SIG-M5 (cell line): ENCODE measurements at regions not wholly inside any gene's neighbourhood (a gene's known extent, or its start where the extent isn't known, plus 50 kb on each side); places are given as distances from the start of the nearest gene placed in this dataset.
A peak's percentile ranks its signal among the peaks of the same experiment; 100 is the strongest.
"Not testable (repeated sequence)": the region's sequence is repeated elsewhere in the genome, so short reads cannot be mapped to it uniquely, and the experiment has no call there.

Source experiments
- DNase-seq: peaks from one replicate; lab custom pipeline; 2025; lab: John Stamatoyannopoulos, UW

DNA sequence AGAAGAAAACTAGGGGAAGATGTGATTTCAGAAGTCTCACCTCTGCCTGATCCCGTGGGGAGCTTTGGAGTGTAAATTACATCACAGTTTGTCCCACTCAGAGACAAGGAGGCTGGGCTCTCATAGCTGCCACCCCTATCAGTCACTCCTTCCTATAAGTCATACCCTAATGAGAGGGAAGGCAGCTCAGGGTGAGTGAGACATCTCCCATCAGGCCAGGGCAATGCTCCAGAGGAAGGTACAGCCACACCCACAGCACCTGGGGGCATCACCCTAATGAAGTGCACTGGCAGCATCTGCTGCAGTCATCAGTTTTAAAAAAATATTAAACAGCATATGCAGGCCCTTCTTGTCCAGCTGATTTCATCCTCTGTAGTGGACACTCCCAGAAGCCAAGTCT is 223.1 kb upstream of the NBPF12 start:
- DNase-seq = not testable (repeated sequence)

DNA sequence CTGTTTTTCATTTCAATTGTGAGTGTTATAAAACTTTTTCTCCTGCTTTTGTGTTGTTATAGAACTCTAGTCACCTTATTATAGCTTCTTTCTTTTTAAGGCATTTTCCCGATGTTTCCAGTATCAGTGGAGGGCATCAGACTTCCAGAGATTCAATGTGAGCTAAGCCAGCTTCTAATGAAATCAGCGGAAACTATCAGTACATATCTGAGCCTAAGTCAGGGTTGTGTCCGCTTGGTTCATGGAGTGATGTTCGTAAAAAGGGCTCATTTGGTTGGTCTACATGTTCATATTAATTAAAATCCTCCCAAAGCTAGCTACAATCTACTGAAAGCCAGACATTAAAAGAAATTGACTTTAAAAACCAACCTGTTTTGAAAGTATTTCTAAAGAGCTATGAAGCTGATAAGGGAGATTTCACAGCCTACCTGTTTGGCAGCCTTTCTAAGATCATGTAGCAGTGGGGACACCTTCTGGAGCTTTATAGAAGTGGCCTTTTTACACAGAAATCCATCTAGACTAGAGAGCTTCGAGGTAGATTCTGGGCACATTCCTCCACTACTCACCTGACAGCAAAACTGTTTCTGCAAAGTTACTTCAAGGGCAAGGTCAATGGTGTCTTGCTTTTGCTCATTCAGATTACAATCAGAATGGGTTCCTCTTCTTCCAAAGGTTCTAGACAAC is 227.1 kb upstream of the NBPF12 start:
- DNase-seq = not testable (repeated sequence)

DNA sequence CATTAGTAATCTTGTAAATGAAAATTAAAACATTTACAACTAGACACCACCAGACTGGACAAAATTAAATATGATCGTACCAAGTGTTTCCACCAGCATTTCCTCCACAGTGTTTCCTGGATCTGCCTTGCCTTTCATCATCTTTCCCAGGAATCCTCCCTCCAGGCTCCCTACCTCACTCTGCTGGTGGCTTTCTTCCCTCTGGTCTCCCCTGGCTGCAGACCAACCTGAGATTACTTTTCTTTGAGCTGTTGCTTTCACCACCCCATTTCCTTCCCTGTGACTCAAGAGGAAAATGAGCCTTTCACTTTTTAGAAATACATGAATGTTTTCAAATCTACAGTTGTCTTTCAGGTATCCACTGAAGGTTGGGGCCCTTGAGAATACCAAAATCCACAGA is 228.8 kb upstream of the NBPF12 start:
- DNase-seq = not testable (repeated sequence)

- not testable (repeated sequence) for DNase-seq
These were observed 233.9 kb upstream of the NBPF12 start for GRCh38 chr1:146704162-146704724.

DNA sequence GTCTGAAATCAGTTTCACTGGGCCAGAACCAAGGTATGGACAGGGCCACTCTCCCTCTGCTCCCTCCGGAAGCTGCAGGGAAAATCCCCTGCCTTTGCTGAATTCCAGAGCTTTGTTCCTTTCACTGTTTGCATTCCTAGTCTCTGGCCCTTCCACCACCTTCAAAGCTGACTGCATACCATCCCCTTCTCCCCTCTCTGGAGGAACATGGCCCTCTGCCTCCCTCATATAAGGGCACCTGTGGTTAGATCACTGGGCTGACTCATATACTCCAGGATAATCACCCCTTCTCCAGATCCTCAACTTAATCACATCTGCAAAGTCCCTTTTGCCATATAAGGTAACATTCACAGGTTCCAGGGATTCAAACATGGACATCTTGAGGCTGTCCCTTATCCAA is 236.8 kb upstream of the NBPF12 start:
- not testable (repeated sequence) for DNase-seq

DNA sequence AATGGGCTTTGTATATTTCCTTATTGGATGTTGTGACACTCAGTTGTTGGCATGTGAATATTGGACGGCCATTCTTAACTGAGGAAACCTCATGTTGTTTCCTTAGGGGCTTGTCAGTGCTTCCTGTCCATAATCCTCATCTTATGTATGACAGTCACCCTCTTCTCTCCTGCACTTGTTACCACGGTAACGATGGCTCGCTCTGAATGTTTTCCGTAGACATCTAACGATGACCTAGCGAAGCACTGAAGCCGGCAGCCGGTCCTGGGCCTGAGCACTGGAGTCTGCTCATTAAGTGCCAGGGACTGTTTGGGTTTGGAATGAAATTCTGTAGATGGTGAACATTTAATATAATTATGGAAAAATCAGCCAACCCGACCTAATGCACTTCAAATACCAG is 242.7 kb upstream of the NBPF12 start:
- DNase-seq = not testable (repeated sequence)

DNA sequence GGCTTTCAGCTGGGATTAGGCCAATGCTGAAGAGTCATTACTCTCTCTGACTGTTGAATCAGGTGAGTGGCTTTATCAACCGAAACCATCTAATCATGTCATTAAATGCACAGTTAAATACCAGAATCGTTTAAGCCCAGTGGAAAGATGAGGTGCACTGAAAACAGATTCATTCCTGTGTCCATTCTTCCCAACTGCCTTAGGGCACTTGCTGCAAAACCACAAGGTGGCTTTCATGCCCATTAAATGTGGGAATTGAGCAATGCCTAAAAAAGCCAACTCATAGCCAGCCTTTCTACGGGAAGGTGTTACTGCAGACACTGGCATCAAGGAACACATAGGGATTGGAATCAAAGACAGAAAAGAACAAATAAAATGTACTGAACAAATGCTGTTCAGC is 246.3 kb upstream of the NBPF12 start:
- not testable (repeated sequence) for DNase-seq

DNA sequence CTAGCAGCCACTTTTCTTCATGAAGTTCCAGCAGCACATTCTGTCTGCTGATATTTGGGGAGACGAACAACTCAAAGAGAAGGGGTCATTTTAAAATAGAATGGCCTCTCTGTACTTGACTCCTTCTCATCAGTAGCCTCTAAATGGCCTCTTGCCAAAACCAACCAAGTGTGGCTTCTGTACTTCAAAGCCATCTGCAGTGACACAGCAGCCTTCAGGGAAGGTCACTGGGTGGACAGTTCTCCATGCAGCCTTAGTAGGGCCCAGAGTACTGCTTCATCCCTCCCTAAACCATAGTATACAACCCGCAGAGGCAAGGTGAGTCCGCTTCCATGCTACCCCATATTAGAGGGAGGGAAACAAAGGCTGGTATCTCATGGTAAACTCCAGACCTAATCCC is 249.2 kb upstream of the NBPF12 start:
- not testable (repeated sequence) for DNase-seq

DNA sequence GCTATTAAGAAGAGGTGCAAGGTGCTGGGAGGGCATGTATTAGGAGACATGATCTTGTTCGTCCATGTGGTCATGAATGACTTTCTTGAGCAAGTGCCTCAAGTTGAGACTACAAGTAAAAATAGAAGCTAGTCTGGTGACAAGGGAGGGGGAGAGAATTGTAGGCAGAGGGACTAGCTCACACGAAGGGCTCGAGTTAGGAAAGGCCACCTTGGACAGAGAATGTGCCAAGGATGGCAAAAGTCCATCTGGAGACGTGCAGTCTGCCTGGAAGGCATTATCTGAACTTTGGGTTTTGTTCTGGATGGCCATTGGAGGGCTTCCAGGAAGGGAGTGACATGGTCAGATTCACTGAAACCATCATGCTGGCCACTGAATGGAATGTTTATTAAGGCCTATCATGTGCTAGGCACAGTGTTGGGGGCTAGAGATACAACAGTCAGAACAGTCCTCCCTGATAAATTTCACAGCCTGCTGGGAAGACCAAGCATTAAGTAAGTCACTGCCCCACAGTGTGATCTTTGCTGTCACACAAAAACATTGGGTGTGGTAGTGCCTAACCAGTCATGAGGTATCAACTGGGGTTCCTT is 251.3 kb upstream of the NBPF12 start:
- DNase-seq = not testable (repeated sequence)

DNA sequence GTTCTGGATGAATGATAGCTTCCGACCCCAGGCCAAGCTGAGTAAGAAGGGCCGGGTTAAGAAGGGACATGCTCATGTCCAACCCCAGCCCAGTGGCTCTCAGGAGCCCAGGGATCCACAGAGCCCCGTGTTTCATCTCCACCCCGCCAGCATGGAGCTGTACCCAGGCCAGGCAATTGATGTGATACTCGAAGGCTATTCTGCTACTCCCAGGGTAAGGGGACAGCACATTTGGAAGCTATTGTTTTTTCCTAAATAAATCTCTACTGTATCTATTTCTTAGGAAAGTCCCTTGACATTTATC is 255.0 kb upstream of the NBPF12 start:
- not testable (repeated sequence) for DNase-seq

DNA sequence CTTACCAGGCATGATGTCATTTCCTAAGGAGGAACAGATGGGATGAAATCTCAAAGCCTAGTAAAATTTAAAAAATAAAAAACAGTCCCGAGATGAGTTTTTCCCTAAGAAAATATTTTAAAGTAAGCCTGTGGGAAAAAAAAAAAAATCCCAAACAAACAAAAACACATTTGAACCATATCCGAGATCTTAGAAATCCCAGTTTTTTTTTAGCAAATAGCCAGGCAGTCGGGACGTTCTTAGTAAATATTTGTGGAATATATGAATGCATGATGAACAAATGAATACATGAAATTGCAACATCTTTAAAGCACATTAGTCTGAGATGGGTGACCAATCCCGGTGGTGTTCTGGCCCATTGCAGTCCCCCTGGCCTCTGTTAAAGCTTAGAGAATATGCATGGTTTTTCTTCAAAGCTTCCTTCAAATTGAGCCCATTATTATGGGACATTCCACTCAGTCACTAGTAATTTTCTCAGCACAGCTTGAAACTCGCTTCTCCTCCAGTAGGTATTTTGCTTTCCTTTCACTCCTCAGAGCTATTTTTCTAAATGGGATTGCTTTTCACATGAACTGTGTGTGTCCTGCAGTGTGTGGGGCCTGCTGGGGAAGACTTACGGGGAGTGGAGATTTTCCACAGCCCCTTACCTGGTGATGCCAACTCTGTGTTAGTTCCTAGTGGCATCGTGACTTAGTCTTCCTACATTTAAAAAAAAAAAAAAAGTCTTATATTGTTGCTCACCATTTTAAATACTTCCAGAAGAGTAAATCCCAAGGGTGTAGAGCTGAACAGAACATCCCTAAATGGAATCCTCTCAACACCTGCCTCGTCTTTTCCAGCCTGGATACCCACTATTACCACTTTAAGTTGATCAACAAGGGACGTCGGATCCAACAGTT is 255.6 kb upstream of the NBPF12 start:
- DNase-seq = not testable (repeated sequence)

GRCh38 chr1:146673729-146674299 is 264.3 kb upstream of the NBPF12 start:
- DNase-seq = peak; percentile 42

DNA sequence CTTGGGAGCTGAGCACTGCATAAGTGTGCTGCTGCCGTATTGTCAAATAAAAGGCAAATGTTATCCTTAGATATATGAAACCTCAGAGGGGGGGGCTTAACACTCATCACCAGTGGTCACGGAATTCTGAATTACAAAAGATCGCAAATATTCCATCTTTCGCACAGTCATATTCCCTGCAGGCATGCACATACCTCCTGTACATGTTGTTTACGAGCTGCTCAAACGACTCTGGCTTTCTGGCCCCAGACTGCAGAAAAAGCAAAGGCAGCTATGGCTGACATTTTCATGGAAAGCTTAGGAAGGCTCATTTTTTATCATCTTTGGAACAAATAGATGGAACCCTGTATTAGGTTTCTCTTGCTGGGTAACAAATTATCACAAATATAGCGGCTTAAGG is 265.5 kb upstream of the NBPF12 start:
- not testable (repeated sequence) for DNase-seq

- not testable (repeated sequence) for DNase-seq
These were observed 266.5 kb upstream of the NBPF12 start for GRCh38 chr1:146671588-146671987.

DNA sequence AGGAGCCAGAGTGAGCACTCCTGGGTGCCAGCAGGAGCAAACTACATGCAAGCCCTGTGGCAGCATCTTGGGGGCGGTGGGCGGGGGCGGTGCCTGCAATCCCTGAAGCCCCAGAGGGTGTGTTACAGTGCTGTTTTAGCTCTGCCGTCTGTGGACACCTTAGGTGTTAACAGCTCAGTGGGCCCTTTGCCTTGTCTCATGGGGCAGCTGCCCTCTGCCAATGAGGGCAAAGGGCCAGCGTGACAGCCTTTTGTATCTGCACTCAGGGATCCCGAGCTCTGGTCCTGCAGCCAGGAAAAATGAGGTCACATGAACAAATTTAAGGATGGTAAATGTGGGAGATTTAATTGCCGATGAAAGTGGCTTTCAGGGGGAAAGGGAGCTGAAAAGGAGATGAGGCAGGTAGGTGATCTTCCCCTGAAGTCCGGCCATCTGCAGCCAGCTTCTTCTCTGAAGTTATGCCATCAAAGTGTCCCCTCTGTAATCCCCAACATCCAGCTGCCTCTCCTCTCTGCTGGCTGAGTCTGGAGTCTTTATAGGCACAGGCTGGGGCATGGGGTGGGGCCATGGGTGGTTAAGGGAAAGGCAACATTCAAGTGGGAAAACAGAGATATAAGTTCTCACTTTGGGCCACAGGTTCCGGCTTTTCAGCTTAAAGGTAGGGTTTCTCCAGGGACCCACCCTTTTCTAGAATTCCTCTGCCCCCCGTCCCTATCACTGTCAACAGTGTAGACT is 267.1 kb upstream of the NBPF12 start:
- DNase-seq = not testable (repeated sequence)

DNA sequence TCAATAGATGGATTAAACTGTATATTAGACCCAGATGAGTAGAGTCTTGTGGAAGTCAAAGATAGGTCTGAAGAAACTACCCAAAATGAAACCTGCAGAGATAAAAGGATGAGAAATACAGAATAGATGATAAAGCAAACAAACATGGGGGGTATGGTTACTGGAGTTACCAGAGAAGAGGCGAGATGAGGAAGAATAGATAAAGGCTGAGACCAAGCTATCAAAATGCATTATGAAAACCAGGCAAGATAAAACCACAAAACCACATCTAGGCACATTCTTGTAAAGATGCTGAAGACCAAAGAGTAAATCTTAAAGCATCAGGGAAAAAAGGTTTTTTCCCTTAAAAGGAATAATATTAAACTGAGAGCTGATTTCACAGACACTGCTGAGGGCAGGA is 271.8 kb upstream of the NBPF12 start:
- not testable (repeated sequence) for DNase-seq

DNA sequence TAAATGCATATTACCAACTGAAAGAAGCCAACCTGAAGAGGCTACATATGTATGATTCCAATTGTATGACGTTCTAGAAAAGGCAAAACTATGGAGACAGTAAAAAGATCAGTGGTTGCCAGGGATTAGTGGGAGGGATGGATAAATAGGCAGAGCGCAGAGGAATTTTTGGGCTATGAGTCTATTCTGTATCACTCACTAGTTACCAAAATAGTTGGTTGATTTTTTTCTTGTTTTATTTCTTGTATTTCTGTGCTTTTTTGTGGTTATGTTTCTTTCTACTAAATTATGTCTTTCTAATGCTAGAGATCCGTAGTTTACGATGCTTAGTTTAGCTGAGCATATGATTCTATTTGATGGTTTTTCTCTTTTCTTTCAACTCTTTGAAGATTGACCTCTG is 277.9 kb upstream of the NBPF12 start:
- DNase-seq = not testable (repeated sequence)

- not testable (repeated sequence) for DNase-seq
These were observed 281.6 kb upstream of the NBPF12 start for GRCh38 chr1:146656356-146657060.

GRCh38 chr1:146654763-146655162 is 283.4 kb upstream of the NBPF12 start:
- not testable (repeated sequence) for DNase-seq

DNA sequence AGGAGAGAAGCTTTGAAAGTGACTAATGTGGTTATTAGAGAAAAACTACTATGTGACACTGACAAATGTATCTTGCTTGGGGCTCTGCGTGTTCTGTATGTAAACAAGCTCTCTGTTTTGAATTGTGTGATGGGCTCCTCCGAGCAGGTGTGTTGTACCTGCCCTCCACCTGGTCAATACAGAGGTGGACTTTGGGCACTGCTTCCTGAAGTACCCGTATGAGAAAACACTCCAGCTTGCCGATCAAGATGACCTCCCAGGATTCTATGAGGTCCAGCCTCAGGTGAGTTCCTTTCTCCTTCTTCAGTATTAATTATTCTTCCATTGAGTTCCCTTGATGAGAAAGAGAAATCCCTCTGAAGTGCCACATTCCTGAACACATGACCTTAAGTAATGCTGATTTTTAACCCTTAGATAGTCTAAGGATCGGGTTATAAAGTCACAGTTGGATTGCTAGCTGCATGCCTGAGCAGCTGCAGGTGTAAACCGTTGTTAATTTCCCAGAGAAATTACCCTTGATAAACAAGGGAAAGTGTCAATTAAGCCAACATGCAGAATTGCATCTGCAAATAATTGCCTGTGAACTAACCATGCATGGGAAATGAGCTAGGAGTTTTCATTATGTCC is 292.0 kb upstream of the NBPF12 start:
- DNase-seq = not testable (repeated sequence)
